HG03135 (cell line): ENCODE measurements at regions not wholly inside any gene's neighbourhood (a gene's known extent, or its start where the extent isn't known, plus 50 kb on each side); places are given as distances from the start of the nearest gene placed in this dataset.

ENCODE experiments used
- ATAC-seq: cut with Tn5 transposase; IDR thresholded peaks from one replicate; pipeline ENCODE4 v1.9.1; 2021; ENCODE audit warnings: mild to moderate bottlenecking, moderate library complexity; ENCODE audit not compliant: unreplicated experiment

DNA sequence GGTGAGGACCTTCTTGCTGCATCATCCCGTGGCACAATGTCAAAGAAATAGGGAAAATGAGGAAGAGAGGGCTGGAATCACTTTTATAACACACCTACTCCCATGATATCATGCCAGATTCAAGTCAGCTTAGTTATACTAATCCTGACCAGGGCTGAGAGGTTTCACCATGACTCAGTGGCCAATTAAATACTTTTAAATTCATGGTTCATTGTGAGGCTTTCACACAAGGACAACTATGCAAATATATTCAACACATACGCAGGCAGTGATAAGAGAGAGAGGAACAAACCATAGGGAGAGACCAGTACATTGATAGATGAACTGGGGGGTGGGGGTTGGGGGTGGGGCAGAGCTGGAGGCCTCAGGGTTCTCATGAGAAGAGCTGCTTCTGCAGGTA lies 313.1 kb downstream of the LRFN2 start:
- ATAC-seq = no peak

DNA sequence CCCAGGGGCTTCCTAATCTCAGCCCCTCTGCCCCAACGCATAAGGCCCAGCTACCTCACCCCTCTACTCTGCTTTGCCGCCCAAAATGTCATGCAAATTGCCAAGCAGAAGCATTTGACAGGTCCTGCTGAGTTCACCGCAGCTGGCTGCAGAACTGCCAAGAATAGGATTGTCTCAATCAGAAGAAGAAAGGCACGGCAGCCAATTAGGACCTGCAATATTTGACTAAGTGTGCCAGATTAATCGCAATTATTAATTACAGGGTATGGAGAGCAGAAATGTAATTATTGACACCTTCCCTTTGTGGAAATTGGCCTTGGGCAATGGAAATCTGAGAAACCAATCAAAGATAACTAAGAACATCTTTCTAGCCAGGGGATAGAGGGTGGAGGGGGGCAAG lies 318.6 kb downstream of the LRFN2 start:
- no peak for ATAC-seq

- no peak for ATAC-seq
Observed at GRCh38 chr6:40268166-40268565, 319.0 kb downstream of the LRFN2 start.

GRCh38 chr6:40265615-40266014 lies 321.5 kb downstream of the LRFN2 start:
- no peak for ATAC-seq

DNA sequence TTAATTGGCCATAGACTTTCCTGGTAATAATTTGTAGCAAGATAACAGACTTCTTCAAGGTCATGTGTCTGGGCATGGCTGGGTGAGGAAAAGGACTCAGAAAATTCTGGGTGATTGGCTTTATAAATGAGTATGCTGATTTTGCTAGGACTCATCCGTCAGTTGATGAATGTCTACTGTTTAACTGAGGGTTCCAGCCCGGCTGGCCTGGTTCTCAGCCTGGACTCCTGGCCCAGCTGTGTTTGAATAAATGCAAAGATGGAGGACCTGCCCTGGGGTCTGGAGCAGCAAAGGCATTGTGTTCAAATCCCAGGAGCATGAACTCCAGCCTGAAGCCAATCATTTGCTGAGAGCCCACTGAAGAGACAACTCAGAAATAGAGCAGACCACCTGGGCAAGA lies 323.2 kb downstream of the LRFN2 start:
- no peak for ATAC-seq

GRCh38 chr6:40262363-40262762 lies 324.8 kb downstream of the LRFN2 start:
- ATAC-seq = no peak

DNA sequence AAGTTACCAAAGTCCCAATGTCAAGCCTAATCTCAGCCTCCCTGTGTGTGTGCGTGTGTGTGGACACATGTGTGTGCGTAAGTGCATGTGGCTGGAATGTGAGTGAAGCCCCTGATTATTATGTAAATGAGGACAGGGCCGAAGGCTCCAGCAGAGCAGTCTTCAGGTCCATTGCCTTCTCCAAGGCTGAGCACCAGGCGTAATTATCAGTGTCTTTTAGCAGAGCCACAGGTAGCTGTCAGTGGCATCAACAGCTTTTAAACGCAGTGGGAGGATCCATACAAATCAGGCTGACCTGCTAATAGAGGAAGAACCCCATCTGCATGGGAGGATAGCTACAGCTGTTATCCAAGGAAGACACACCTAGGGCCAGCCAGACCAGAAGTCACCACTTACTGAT lies 324.3 kb upstream of the MOCS1 start:
- ATAC-seq = no peak

DNA sequence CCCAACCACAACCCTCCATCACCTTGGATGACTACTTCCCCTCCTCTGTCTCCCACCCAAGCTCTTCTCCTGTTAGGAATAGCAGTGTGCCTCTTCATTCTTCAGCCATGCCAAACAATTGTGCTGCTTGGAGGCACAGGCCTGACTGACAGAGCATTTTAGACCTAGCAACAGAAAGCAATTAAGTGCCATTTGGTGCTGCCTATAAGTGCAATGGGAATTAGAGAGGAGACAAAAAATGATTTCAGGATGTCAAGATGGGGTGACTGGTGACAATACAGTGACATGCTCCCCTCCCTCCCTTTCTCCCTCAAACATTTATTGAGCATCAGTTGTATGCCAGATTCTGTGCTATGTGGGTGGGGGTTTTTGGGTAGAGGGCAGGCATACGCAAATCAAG lies 322.6 kb upstream of the MOCS1 start:
- ATAC-seq = no peak

GRCh38 chr6:40256224-40256623 lies 322.0 kb upstream of the MOCS1 start:
- no peak for ATAC-seq

- ATAC-seq = no peak
Observed at GRCh38 chr6:40253420-40253819, 319.2 kb upstream of the MOCS1 start.

DNA sequence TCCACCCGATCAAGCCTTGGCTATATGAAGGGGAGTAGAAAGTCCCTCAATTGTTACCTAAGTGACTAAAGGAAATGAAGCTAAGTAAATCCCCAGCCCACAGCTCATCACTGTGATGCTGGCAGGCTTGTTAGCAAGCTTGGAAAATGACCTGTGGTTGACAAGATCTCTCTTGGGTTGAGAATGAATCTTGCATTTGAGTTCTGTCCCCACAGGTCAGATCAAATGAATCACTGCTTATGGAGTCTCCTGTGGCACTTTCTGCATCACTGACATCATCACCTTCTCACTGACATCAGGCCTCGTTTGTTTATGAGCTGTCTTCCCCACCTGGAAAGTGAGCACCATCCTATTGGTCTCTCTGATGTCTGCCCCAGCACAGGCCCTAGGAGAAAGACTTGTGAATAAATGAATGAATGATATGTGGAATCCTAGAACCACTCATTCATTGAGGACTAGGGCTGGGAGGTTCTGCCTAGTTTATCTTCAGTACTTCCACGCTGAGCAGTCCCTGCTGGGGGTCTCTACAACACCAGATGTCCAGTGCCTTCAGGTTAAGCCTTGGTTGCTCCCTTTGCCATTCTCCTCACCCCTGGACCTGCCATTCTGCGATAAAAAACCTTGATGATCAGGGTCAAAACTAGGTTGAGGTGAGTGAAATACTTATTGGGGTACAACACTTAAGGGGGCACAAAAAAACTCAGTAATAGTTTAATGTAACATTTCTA lies 318.4 kb upstream of the MOCS1 start:
- ATAC-seq = no peak

DNA sequence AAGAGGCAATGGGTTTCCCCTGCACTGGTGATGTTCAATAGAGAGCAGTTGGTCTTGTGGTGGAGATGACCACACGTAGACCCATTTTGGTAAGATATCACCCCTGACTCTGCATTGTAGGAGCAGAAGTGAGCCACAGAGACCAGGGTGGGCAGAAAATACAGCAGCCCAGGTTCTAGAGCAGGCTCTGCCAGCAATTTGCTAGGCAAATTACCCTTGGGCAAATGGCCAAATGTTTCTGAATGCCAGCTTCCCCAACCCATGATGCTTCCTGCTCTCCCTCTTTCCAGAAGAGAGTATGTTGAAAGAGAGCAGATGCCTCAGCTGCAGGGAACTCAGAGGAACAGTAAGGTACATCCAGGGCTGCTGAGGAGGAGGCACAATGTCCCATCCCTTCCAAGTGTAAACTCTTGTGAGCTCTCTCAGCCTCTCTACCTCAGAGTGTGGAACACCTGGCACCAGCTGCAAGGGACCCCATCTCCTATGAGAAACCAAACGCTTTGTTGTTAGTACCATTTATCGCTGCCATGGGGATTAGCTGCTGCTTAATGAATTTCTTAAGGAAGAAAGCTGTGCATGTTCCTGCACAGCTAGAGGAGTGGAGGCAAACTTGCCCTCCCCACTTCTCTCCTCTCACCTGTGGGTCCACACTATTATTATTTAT lies 317.5 kb upstream of the MOCS1 start:
- no peak for ATAC-seq

DNA sequence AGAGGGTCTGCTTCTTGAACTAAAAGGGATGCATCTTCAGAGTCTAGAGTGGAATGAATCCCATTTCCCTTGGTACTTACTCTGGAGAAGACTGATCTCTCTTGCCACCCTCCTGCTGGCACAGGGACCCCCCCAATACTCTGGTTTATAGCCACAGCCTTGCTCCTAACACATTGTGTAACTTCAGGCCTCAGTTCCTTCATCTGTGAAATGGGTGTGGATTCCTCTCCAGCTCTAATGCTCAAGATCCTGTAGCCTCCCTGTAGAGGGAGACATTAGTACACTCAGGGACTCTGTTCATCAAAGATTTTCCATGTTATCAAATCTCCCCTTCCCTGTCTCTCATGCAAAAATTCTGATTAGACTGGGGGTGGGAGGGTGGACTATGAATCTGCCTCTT lies 315.7 kb upstream of the MOCS1 start:
- no peak for ATAC-seq

DNA sequence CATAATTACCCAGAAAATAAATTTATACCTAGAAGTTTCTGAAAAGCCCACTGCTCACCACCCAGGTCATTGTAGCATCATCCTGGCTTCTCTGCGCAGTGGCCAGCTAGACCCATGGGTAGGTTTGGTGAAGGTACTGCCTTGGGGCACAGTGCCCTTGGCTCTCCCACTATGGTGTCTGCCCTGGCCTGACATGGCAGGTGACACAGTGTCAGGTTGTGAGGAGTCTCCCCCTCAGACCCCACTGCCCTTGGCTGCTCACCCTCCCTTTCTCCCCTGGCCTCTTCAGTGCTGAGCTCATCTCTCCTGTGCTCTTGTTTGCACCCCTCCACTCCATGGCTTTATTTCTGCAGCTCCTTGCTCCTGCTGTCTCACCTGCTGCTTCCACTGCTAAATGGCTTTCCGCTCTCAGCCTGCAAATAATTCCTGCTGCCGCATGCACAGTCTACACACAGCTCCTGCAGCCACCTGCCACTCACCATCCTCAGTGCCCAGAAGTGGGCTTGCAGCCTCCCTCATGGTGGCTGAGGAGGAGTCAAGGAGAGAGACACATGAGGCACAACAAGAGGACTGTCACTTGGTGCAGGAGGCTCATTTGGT lies 313.4 kb upstream of the MOCS1 start:
- no peak for ATAC-seq

GRCh38 chr6:40244699-40245098 lies 310.4 kb upstream of the MOCS1 start:
- ATAC-seq = no peak

- ATAC-seq = no peak
Observed at GRCh38 chr6:40232698-40233097, 298.4 kb upstream of the MOCS1 start.

GRCh38 chr6:40227735-40228134 lies 293.5 kb upstream of the MOCS1 start:
- ATAC-seq = no peak

DNA sequence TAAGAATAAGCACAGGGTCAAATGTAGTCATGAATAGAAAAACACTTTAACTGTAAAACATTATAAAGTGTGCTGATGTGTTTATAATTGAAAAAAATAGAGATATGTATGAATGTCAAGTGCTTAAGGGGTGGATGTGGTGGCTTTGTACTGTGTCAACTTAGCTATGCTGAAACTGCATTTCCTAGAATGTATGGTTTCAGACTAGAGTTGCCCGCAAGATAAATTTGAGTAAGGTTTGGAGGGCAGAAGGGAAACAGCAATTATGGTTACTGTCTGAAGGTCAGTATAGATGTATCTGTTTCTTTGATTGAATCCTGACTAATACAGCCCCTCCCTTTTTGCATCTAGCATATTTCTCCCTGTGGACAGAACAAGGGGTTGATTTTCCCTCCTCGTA lies 288.1 kb upstream of the MOCS1 start:
- no peak for ATAC-seq

DNA sequence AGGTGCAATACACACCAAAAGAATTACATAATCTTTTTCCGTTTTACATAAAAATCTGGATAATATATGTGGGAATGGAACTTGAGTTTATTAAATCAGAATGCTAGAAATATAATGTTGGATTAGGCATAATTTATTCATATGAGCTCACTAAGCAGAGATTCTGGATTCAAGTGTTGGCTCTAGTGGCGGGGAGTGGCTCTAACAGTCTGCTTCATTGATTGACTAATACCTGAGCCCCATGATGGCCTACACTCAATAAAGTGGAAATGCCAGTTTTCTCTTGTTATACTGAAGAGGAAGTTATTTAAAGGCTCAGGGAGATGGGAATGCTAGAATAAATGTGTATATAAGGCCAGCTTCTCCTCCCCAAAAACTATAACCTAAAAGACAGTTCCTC lies 285.5 kb upstream of the MOCS1 start:
- no peak for ATAC-seq

- ATAC-seq = no peak
Observed at GRCh38 chr6:40210628-40211056, 276.4 kb upstream of the MOCS1 start.

GRCh38 chr6:40205801-40206200 lies 271.5 kb upstream of the MOCS1 start:
- ATAC-seq = no peak

GRCh38 chr6:40205004-40205403 lies 270.7 kb upstream of the MOCS1 start:
- no peak for ATAC-seq
